Mammary epithelial cell (primary cell): ENCODE measurements at regions not wholly inside any gene's neighbourhood (a gene's known extent, or its start where the extent isn't known, plus 50 kb on each side); places are given as distances from the start of the nearest gene placed in this dataset.

Experiments
- EZH2 ChIP-seq: IDR thresholded peaks from 2 replicates; pipeline ENCODE4 v1.6.1; 2012; ENCODE audit warnings: low read length, inconsistent platforms, borderline replicate concordance
- TF ChIP-seq, protein P1 (sequence below), 2 donors: IDR thresholded peaks in 1 of 2; conservative IDR thresholded peaks in 1 of 2; 2 replicates each; pipeline ENCODE4 v1.5.1; 2011 to 2012; ENCODE audit warnings: inconsistent platforms in 2 of 2, low read length in 2 of 2, mild to moderate bottlenecking in 2 of 2, control low read depth in 1 of 2, low read depth in 1 of 2; ENCODE audit not compliant: insufficient read depth in 1 of 2; ENCODE audit errors: extremely low read depth in 1 of 2

DNA sequence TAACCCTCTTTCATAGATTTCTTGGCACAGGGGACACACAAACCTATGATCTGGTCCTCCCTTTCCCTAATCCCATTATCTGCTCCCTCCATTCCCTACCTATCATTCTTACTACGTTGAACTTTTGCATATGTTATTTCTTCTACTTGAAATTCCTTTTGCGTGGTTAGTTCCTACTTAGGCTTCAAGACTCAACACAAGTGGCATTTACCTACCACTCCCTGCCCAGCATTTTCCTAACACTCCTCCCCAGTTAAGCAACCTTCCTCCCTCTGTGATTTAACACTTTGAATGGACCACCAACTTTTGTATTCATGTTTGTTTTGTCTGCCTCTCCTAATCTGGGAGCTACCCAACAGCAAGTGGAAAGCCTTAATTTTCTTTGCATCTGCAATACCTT, 1113.7 kb downstream of the STIM2 start:
- no peak for TF ChIP-seq EZH2
- TF ChIP-seq, protein P1, sequence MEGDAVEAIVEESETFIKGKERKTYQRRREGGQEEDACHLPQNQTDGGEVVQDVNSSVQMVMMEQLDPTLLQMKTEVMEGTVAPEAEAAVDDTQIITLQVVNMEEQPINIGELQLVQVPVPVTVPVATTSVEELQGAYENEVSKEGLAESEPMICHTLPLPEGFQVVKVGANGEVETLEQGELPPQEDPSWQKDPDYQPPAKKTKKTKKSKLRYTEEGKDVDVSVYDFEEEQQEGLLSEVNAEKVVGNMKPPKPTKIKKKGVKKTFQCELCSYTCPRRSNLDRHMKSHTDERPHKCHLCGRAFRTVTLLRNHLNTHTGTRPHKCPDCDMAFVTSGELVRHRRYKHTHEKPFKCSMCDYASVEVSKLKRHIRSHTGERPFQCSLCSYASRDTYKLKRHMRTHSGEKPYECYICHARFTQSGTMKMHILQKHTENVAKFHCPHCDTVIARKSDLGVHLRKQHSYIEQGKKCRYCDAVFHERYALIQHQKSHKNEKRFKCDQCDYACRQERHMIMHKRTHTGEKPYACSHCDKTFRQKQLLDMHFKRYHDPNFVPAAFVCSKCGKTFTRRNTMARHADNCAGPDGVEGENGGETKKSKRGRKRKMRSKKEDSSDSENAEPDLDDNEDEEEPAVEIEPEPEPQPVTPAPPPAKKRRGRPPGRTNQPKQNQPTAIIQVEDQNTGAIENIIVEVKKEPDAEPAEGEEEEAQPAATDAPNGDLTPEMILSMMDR (conservative IDR thresholded peaks at IDR 0.05 in 1 of 2, IDR thresholded peaks at IDR 0.05 in 1 of 2; ENCODE audit: extremely low read depth in 1 of 2, insufficient read depth in 1 of 2, low read depth in 1 of 2, low read length in 2 of 2): no peak
